GM12865 (cell line): ENCODE measurements at regions not wholly inside any gene's neighbourhood (a gene's known extent, or its start where the extent isn't known, plus 50 kb on each side); places are given as distances from the start of the nearest gene placed in this dataset.

ENCODE experiments used
- DNase-seq: peaks from one replicate; pipeline ENCODE4 v3.0.0; 2010; ENCODE audit warnings: low read depth
- H3K4me3 ChIP-seq: 2 replicates; pipeline ENCODE4 v1.5.1; 2011; ENCODE audit warnings: mild to moderate bottlenecking, low read depth, low read length, control low read depth
- TF ChIP-seq, protein P1 (sequence below): IDR thresholded peaks from 2 replicates; pipeline ENCODE4 v1.5.1; 2011; ENCODE audit warnings: low read length, control low read depth, low read depth, inconsistent platforms; ENCODE audit not compliant: insufficient read depth; ENCODE audit errors: missing control alignments

DNA sequence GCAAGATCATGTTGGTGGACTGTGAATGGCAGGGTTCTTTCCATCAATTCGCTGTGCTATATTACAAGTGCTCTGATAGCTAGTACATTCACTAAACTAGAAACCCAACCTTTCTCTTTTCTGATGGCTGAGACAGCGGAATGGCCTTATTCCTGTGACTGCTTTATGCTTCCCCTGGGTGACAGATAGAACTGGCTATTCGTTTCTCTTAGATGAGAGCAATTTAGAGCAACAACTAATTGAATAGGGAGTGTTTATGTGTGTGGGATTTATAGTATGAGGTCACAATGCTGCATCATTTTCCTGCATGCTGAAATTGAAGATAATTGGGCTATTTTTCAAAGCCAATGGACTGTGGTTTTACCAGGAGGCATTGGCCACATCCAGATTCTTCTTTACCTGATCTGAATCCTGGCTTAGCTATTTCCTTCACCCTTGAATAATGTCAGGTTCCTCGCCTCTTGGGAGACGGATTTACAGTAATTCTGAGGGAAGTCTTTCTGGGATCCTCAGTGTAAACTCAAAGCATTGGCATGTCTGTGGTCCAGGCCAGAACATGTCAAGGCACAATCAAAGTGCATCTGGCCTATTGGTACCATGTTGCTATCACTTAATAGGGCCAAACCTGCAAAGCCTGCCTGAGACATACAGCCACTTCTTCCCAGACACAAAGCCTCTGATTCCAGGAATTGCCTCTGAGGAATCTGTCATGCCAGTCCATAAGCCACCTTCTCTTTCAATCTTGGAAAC, 775.0 kb upstream of the API5 start:
- TF ChIP-seq, protein P1, sequence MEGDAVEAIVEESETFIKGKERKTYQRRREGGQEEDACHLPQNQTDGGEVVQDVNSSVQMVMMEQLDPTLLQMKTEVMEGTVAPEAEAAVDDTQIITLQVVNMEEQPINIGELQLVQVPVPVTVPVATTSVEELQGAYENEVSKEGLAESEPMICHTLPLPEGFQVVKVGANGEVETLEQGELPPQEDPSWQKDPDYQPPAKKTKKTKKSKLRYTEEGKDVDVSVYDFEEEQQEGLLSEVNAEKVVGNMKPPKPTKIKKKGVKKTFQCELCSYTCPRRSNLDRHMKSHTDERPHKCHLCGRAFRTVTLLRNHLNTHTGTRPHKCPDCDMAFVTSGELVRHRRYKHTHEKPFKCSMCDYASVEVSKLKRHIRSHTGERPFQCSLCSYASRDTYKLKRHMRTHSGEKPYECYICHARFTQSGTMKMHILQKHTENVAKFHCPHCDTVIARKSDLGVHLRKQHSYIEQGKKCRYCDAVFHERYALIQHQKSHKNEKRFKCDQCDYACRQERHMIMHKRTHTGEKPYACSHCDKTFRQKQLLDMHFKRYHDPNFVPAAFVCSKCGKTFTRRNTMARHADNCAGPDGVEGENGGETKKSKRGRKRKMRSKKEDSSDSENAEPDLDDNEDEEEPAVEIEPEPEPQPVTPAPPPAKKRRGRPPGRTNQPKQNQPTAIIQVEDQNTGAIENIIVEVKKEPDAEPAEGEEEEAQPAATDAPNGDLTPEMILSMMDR, result no peak
- DNase-seq, result no peak
- H3K4me3 ChIP-seq, result no peak overlapping the region

DNA sequence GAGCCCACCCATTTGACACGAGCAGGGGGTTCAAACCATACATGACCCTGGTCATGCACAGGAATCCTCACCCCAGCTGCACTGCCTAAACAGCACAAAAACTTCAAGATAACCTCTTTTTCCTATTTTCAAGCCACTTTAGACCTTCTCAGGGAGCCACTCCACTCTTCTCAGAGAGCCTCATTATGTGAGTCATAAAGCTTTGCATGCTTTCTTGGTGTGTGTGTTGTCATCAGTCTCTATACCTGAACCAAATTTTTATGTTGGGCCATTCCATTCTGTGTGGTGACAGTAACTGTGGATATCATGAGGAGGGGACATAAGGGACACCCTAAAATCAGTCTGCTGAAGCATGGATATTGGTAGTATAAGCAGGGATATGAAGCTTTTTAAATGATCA, 769.5 kb upstream of the API5 start:
- H3K4me3 ChIP-seq, result no peak overlapping the region
- DNase-seq, result no peak
- TF ChIP-seq, protein P1, result no peak

DNA sequence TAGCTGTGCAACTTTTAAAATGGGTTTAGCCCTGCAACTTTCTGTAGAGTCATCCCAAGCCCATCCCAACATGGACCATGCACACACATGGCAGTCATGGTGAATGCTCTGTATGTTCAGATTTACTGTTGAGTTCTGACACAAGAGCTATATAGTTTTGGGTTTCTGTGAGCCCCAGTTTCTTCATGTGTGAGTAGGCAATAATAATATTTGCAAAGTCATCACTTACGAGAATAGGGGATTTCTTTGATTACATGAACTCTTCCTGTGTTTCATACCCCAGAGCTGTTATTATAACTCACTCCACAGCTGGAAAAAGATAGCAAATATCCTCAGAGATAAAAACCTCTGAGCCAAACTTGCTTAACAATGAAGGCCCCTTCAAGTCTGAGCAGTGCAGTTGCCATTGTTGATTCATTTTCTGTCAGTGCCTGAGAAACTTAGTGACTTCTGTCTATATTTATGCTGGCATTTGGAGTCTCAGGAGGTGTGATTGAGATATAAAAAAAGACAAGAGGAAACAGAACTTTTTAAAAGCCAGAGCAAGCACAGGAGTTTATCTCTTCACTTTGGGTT, 767.9 kb upstream of the API5 start:
- DNase-seq, result no peak
- TF ChIP-seq, protein P1, result no peak
- no peak overlapping the region for H3K4me3 ChIP-seq

DNA sequence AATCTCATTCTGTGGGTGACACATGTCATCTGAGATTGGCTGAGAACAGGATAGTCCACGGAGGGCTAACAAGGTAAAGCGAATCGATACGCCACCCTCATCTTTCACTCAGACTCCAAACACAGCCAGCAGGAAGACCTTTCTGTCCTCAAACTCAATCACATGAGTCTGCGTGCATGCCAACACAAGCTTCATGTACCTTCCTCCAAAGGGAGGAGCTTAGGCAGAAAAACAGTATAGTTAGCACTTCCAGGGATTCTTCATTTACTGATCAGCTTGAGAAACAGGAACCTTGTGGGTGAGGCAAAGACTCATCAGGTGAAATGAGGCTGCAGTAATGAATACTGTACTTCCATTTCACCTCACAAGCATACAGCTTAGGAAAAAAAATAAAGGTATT, 767.1 kb upstream of the API5 start:
- H3K4me3 ChIP-seq, result no peak overlapping the region
- DNase-seq, result no peak
- TF ChIP-seq, protein P1, result no peak

DNA sequence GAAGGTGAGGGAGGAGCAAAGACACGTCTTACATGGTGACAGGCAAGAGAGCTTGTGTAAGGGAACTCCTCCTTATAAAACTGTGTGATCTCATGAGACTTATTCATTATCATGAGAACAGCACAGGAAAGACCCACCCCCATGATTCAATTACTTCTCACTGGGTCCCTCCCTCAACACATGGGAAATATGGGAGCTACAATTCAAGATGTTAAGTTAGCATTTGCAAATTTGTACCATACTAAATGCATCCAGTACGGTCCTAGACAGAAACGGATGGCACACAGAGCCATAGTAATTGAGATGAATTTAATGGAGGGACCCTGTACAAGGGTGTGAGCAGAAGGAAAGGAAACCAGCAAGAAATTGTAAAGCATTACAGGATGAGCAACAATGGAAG, 765.8 kb upstream of the API5 start:
- DNase-seq, result no peak
- TF ChIP-seq, protein P1, result no peak
- H3K4me3 ChIP-seq, result no peak overlapping the region

DNA sequence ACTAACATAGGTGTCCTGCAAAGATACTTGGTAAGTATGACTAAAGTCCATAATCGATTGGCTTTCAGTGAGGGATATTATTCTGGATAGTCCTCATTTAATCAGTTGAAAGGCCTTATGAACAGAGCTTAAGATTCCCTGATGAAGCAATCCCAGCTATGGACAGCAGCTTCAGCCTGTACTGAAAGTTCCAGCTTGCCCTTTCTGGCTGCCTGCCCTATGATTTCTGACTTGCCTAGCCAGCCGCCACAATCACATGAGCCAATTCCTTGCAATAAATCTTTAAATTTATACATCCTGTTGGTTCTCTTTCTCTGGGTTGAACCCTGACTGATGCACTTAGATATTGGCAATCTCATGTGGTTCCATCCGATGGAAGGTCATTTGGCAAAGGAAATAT, 759.0 kb upstream of the API5 start:
- DNase-seq, result no peak
- TF ChIP-seq, protein P1, result no peak

DNA sequence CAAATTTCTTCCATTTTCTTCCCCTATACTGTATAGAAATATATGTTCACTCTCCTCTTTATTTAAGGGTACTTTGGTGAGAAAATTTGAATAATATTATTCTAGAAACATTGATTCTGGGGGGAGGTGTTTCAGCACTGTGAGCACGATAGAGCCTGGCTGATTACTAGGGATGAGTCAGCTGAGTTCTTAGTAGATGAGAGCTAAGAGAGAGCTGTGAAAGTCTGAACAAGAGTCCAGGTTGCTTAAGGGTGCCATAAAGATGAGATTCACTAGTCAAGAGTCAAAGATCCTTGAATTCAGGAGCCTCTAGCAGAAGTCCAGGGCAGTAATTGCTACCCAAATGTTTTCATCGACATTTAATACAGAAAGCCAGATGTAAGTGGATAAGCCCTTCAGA, 756.6 kb upstream of the API5 start:
- H3K4me3 ChIP-seq, result no peak overlapping the region
- DNase-seq, result no peak
- TF ChIP-seq, protein P1, result no peak

More for the DNA sequence above, 759.0 kb upstream of the API5 start:
- no peak overlapping the region for H3K4me3 ChIP-seq
